Astrocyte (in vitro differentiated cells and primary cell): ENCODE measurements at regions not wholly inside any gene's neighbourhood (a gene's known extent, or its start where the extent isn't known, plus 50 kb on each side); places are given as distances from the start of the nearest gene placed in this dataset.

Experiments
- DNase-seq: peaks from one replicate; pipeline ENCODE4 v3.0.0-alpha.2; 2010; ENCODE audit warnings: low read depth
- FAIRE-seq: peaks from 2 replicates; lab custom pipeline; 2011; peaks lifted over from hg19 to GRCh38; lab: Jason Lieb, UNC
- H2AFZ ChIP-seq: 2 replicates; pipeline ENCODE4 v1.6.0; 2012; ENCODE audit warnings: low read depth, low read length, inconsistent platforms
- H3K27ac ChIP-seq: 2 replicates; pipeline ENCODE4 v1.5.1; 2011; ENCODE audit warnings: low read depth, low read length, inconsistent platforms
- H3K27me3 ChIP-seq: 2 replicates; pipeline ENCODE4 v1.6.0; 2011; ENCODE audit warnings: low read length, inconsistent platforms; ENCODE audit not compliant: insufficient read depth
- H3K36me3 ChIP-seq: 2 replicates; pipeline ENCODE4 v1.5.1; 2011; ENCODE audit warnings: low read length, inconsistent platforms; ENCODE audit not compliant: insufficient read depth
- H3K4me1 ChIP-seq: 2 replicates; pipeline ENCODE4 v1.5.1; 2011; ENCODE audit warnings: low read length, inconsistent platforms; ENCODE audit not compliant: insufficient read depth
- H3K4me2 ChIP-seq: 2 replicates; pipeline ENCODE4 v1.6.0; 2012; ENCODE audit warnings: low read length, inconsistent platforms
- H3K4me3 ChIP-seq: 2 replicates; pipeline ENCODE4 v1.5.1; 2011; ENCODE audit warnings: low read depth, mild to moderate bottlenecking, low read length, inconsistent platforms; ENCODE audit not compliant: insufficient read depth
- H3K79me2 ChIP-seq: 2 replicates; pipeline ENCODE4 v1.6.0; 2012; ENCODE audit warnings: mild to moderate bottlenecking, low read length, inconsistent platforms; ENCODE audit not compliant: insufficient read depth
- H3K9ac ChIP-seq: 2 replicates; pipeline ENCODE4 v1.6.0; 2012; ENCODE audit warnings: mild to moderate bottlenecking, low read length, inconsistent platforms
- H3K9me3 ChIP-seq: 2 replicates; pipeline ENCODE4 v1.5.1; 2012; ENCODE audit warnings: low read depth, mild to moderate bottlenecking, low read length, inconsistent platforms; ENCODE audit not compliant: insufficient read depth
- H4K20me1 ChIP-seq: 2 replicates; pipeline ENCODE4 v1.6.0; 2012; ENCODE audit warnings: low read length, inconsistent platforms; ENCODE audit not compliant: insufficient read depth
- H3K27ac Mint-ChIP-seq: one replicate; pipeline ENCODE4 v1.8.0; 2021; ENCODE audit warnings: mild to moderate bottlenecking, mixed read lengths; ENCODE audit not compliant: unreplicated experiment
- H3K27me3 Mint-ChIP-seq: one replicate; pipeline ENCODE4 v1.8.0; 2021; ENCODE audit warnings: low read depth, mixed read lengths; ENCODE audit not compliant: unreplicated experiment
- H3K36me3 Mint-ChIP-seq: one replicate; pipeline ENCODE4 v1.8.0; 2021; ENCODE audit warnings: low read depth, mixed read lengths; ENCODE audit not compliant: unreplicated experiment
- H3K4me1 Mint-ChIP-seq: one replicate; pipeline ENCODE4 v1.8.0; 2021; ENCODE audit warnings: low read depth, mixed read lengths; ENCODE audit not compliant: unreplicated experiment
- H3K4me3 Mint-ChIP-seq: one replicate; pipeline ENCODE4 v1.8.0; 2021; ENCODE audit warnings: mild to moderate bottlenecking, moderate library complexity, mixed read lengths; ENCODE audit not compliant: unreplicated experiment
- H3K9me3 Mint-ChIP-seq: one replicate; pipeline ENCODE4 v1.8.0; 2021; ENCODE audit warnings: mild to moderate bottlenecking, mixed read lengths; ENCODE audit not compliant: unreplicated experiment
- CTCF ChIP-seq: IDR thresholded peaks from 2 replicates; pipeline ENCODE4 v1.5.1; 2011; ENCODE audit warnings: low read depth, mild to moderate bottlenecking, inconsistent platforms, low read length, moderate library complexity; ENCODE audit not compliant: insufficient read depth
- EZH2 ChIP-seq: IDR thresholded peaks from 2 replicates; pipeline ENCODE4 v1.6.1; 2012; ENCODE audit warnings: mild to moderate bottlenecking, low read length, inconsistent platforms; ENCODE audit not compliant: insufficient read depth

- peaks cover 8% of the 10 kb centered on the region for H3K4me1 Mint-ChIP-seq
- no peak overlapping the region for H3K27ac Mint-ChIP-seq
- H2AFZ ChIP-seq: no peak overlapping the region
- no peak overlapping the region for H3K9ac ChIP-seq
- FAIRE-seq (no peak), DNase-seq (no peak)
- no peaks in the 10 kb centered on the region for H3K36me3 Mint-ChIP-seq
- H3K27me3 Mint-ChIP-seq: no peaks in the 10 kb centered on the region
- no peaks in the 10 kb centered on the region for H3K79me2 ChIP-seq
- no peak overlapping the region for H3K4me2 ChIP-seq
- H3K4me3 Mint-ChIP-seq: no peak overlapping the region
- no peaks in the 10 kb centered on the region for H3K9me3 ChIP-seq
- no peak overlapping the region for H3K4me3 ChIP-seq
- no peaks in the 10 kb centered on the region for H3K27me3 ChIP-seq
- H3K36me3 ChIP-seq: no peaks in the 10 kb centered on the region
- H3K9me3 Mint-ChIP-seq: no peaks in the 10 kb centered on the region
- no peaks in the 10 kb centered on the region for H3K4me1 ChIP-seq
- no peak for TF ChIP-seq CTCF
- TF ChIP-seq EZH2: no peak
- no peak overlapping the region for H3K27ac ChIP-seq
- H4K20me1 ChIP-seq: no peaks in the 10 kb centered on the region
Measured at GRCh38 chr14:39807271-39807670, 375.0 kb upstream of the FBXO33 start.

GRCh38 chr14:39784461-39784860 is 352.2 kb upstream of the FBXO33 start:
- FAIRE-seq (no peak), DNase-seq (no peak)
- no peak overlapping the region for H2AFZ ChIP-seq
- no peaks in the 10 kb centered on the region for H4K20me1 ChIP-seq
- no peaks in the 10 kb centered on the region for H3K27me3 ChIP-seq
- no peaks in the 10 kb centered on the region for H3K79me2 ChIP-seq
- no peak overlapping the region for H3K4me2 ChIP-seq
- H3K4me3 Mint-ChIP-seq: no peak overlapping the region
- no peaks in the 10 kb centered on the region for H3K4me1 ChIP-seq
- H3K27ac ChIP-seq: no peak overlapping the region
- H3K4me1 Mint-ChIP-seq: no peaks in the 10 kb centered on the region
- no peaks in the 10 kb centered on the region for H3K36me3 Mint-ChIP-seq
- H3K4me3 ChIP-seq: no peak overlapping the region
- H3K9ac ChIP-seq: no peak overlapping the region
- TF ChIP-seq EZH2 (no peak), CTCF (no peak)
- no peaks in the 10 kb centered on the region for H3K9me3 ChIP-seq
- no peaks in the 10 kb centered on the region for H3K36me3 ChIP-seq
- H3K27me3 Mint-ChIP-seq: no peaks in the 10 kb centered on the region
- H3K9me3 Mint-ChIP-seq: no peaks in the 10 kb centered on the region
- peak overlapping the region; percentile 34 for H3K27ac Mint-ChIP-seq

GRCh38 chr14:39781466-39781865 is 349.2 kb upstream of the FBXO33 start:
- Mint-ChIP-seq H3K4me3 (no peak overlapping the region), H3K9me3 (peaks cover 3% of the 10 kb centered on the region), H3K4me1 (no peaks in the 10 kb centered on the region), H3K36me3 (no peaks in the 10 kb centered on the region), H3K27ac (no peak overlapping the region), H3K27me3 (no peaks in the 10 kb centered on the region)
- no peaks in the 10 kb centered on the region for H3K79me2 ChIP-seq
- H3K27me3 ChIP-seq: no peaks in the 10 kb centered on the region
- no peaks in the 10 kb centered on the region for H3K36me3 ChIP-seq
- no peaks in the 10 kb centered on the region for H3K9me3 ChIP-seq
- no peak overlapping the region for H3K4me2 ChIP-seq
- TF ChIP-seq EZH2: no peak
- no peak for TF ChIP-seq CTCF
- H2AFZ ChIP-seq: no peak overlapping the region
- no peak overlapping the region for H3K9ac ChIP-seq
- no peak for FAIRE-seq
- H3K27ac ChIP-seq: no peak overlapping the region
- DNase-seq: no peak
- H4K20me1 ChIP-seq: no peaks in the 10 kb centered on the region
- H3K4me1 ChIP-seq: no peaks in the 10 kb centered on the region
- no peak overlapping the region for H3K4me3 ChIP-seq
